ENCODE measurements at regions not wholly inside any gene's neighbourhood (a gene's known extent, or its start where the extent isn't known, plus 50 kb on each side); places are given as distances from the start of the nearest gene placed in this dataset.

DNA sequence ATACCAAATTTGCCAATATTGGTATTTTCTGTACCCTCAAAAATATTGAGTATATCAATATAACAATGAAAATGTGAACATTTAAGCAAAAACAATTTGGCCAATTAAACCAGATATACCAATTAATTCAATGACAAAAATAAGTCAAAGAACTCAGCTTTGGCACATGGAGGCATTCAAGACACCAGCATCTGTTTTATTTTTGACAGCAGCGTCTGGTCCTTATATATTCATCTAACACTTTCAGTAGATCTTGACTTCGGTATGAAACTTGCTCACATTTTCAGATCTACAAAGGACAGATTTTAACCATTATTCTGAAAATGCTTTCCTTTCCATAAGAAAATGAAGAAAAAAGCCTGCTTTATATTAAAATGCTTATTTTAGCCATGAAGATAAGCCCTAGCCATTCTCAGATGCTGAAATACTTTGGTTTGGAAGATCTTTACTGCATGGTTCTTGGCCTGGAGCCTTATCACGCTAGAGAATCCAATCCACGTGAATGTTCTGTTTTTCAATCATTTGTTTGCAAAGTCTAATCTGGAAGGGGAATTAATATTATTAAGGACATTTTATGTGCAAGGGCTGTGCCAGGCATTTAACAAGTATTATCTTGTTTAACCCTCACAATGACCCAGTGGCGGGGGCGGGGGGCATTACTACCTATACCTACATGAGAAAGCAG, 132.2 kb downstream of the DLEU7 start:
- no peak overlapping the region for H4K8ac ChIP-seq (ENCODE audit: low read depth in 2 of 2, low read length in 2 of 2)
- dilution Hi-C loops (cut with HindIII; ENCODE audit: low sequenced_read_pairs, unreplicated experiment), result no loop called here
- no peak overlapping the region for H3K9ac ChIP-seq (ENCODE audit: low read depth, low read length)
- no peak overlapping the region for H3K4me2 ChIP-seq (ENCODE audit: low read depth, low read length)
- no peak overlapping the region for H4K5ac ChIP-seq (ENCODE audit: low read depth, low read length)
- no peaks in the 10 kb centered on the region for H3K9me3 ChIP-seq (ENCODE audit: control insufficient read depth, insufficient read depth, low read length)
- no peak for DNase-seq
- no peak overlapping the region for H3K27ac ChIP-seq (ENCODE audit: insufficient read depth, low read length)
- no peak overlapping the region for H3K23ac ChIP-seq (ENCODE audit: low read depth, low read length)
- H4K20me1 ChIP-seq (ENCODE audit: insufficient read depth, low read length), result no peaks in the 10 kb centered on the region
- in situ Hi-C loops (cut with MboI; ENCODE audit: low sequenced_read_pairs), result no loop called here
- no peaks in the 10 kb centered on the region for H3K36me3 ChIP-seq (ENCODE audit: control insufficient read depth, insufficient read depth, low read length)
- POLR2A ChIA-PET (ENCODE audit: unreplicated experiment), result no interaction called here
- no peak overlapping the region for H3K14ac ChIP-seq (replicated peaks; ENCODE audit: low read depth, low read length)
- no peak overlapping the region for H2AK9ac ChIP-seq (replicated peaks; ENCODE audit: low read depth, low read length, poor library complexity)
- peaks cover 15% of the 10 kb centered on the region for H3K27me3 ChIP-seq (ENCODE audit: control insufficient read depth, insufficient read depth, low read length)
- no TSS peak for BruUV-seq (replicated peaks)
- ATAC-seq (ENCODE audit: low read depth), result no peak
- H3K79me1 ChIP-seq (ENCODE audit: low read depth in 1 of 2, low read length in 2 of 2), result no peaks in the 10 kb centered on the region
- CTCF ChIA-PET, result no interaction called here
- H2BK5ac ChIP-seq (ENCODE audit: low read depth, low read length, poor library complexity, severe bottlenecking), result no peak overlapping the region
- no peak overlapping the region for H2AFZ ChIP-seq (replicated peaks; ENCODE audit: low read length, poor library complexity)
- H4K91ac ChIP-seq (ENCODE audit: insufficient read depth, low read depth, low read length), result no peak overlapping the region
- no peaks in the 10 kb centered on the region for H3K9me1 ChIP-seq (ENCODE audit: insufficient read depth, low read length)
- TF ChIP-seq RFX5 (IDR thresholded peaks at IDR 0.05; ENCODE audit: low read depth, low read length) (no peak), USF2 (IDR thresholded peaks at IDR 0.05; ENCODE audit: low read depth, low read length) (no peak), MAFK (IDR thresholded peaks at IDR 0.05; ENCODE audit: low read depth, low read length) (no peak), CHD1 (IDR thresholded peaks at IDR 0.05; ENCODE audit: low read depth, low read length) (no peak), BHLHE40 (IDR thresholded peaks at IDR 0.05; ENCODE audit: low read depth, low read length) (no peak), RCOR1 (IDR thresholded peaks at IDR 0.05; ENCODE audit: insufficient replicate concordance, low read length) (no peak), NFE2L2 (IDR thresholded peaks at IDR 0.05; ENCODE audit: low read depth, low read length) (no peak)
- TF ChIP-seq, protein P1, sequence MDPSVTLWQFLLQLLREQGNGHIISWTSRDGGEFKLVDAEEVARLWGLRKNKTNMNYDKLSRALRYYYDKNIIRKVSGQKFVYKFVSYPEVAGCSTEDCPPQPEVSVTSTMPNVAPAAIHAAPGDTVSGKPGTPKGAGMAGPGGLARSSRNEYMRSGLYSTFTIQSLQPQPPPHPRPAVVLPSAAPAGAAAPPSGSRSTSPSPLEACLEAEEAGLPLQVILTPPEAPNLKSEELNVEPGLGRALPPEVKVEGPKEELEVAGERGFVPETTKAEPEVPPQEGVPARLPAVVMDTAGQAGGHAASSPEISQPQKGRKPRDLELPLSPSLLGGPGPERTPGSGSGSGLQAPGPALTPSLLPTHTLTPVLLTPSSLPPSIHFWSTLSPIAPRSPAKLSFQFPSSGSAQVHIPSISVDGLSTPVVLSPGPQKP (IDR thresholded peaks at IDR 0.05; ENCODE audit: borderline replicate concordance, low read depth, low read length), result no peak
- TF ChIP-seq, protein P2, sequence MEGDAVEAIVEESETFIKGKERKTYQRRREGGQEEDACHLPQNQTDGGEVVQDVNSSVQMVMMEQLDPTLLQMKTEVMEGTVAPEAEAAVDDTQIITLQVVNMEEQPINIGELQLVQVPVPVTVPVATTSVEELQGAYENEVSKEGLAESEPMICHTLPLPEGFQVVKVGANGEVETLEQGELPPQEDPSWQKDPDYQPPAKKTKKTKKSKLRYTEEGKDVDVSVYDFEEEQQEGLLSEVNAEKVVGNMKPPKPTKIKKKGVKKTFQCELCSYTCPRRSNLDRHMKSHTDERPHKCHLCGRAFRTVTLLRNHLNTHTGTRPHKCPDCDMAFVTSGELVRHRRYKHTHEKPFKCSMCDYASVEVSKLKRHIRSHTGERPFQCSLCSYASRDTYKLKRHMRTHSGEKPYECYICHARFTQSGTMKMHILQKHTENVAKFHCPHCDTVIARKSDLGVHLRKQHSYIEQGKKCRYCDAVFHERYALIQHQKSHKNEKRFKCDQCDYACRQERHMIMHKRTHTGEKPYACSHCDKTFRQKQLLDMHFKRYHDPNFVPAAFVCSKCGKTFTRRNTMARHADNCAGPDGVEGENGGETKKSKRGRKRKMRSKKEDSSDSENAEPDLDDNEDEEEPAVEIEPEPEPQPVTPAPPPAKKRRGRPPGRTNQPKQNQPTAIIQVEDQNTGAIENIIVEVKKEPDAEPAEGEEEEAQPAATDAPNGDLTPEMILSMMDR (conservative IDR thresholded peaks at IDR 0.05; ENCODE audit: low read depth, low read length), result no peak
- intact Hi-C loops (cut with micrococcal nuclease), result no loop called here
- H3K18ac ChIP-seq (ENCODE audit: low read depth, low read length), result no peak overlapping the region
- no peak overlapping the region for H2BK20ac ChIP-seq (ENCODE audit: low read depth, low read length)
- WGBS, 2 experiments (ENCODE audit: extremely low coverage in 2 of 2, insufficient read length in 1 of 2), result no CpG with 5 or more reads among the region's 6 CpGs
- H2BK120ac ChIP-seq (ENCODE audit: low read depth, low read length), result no peak overlapping the region
- H3K56ac ChIP-seq (ENCODE audit: extremely low read depth, insufficient read depth, low read length), result no peak overlapping the region
- H2BK15ac ChIP-seq (ENCODE audit: low read depth, low read length), result no peak overlapping the region
- no peak overlapping the region for H3K4ac ChIP-seq (ENCODE audit: low read depth, low read length)
- no peak overlapping the region for H2AK5ac ChIP-seq (ENCODE audit: low read depth, low read length)
- H3K4me3 ChIP-seq (ENCODE audit: insufficient read depth, low read depth, low read length), result no peak overlapping the region
- no peaks in the 10 kb centered on the region; the same call in 1 of the 2 replicates for H3K4me1 ChIP-seq (ENCODE audit: control insufficient read depth, insufficient read depth, low read length)
